GM11168 (cell line): ENCODE measurements at regions not wholly inside any gene's neighbourhood (a gene's known extent, or its start where the extent isn't known, plus 50 kb on each side); places are given as distances from the start of the nearest gene placed in this dataset.

ENCODE experiments used
- in situ Hi-C: fragments of 300-500 bp; cut with MboI; formaldehyde crosslinking; loops from one replicate; pipeline ENCODE4 v1.12.0; 2022; ENCODE audit warnings: low sequenced_read_pairs; ENCODE audit not compliant: unreplicated experiment

DNA sequence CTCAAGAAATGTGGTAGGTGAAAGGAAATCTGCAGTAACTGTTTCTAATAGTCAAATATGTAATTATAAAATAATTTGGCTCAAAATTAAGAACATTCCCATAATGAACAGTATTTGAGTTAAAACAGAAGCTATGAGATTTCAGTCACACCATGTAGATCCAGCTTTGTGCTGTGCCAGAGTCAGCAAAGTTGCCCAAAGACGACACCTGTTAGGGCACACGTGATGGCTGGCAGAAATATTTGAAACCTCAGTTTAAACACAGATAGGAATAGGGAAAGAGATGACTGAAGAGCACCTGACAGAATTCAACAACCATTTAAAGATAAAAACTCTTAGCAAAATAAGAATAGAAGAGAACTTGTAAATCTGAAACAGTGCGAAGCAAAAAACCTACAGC, 129.3 kb downstream of the CD83 start:
- in situ Hi-C loops, result no loop called here

- in situ Hi-C loops, result no loop called here
Measured at GRCh38 chr6:14250573-14250972, 133.0 kb downstream of the CD83 start.

DNA sequence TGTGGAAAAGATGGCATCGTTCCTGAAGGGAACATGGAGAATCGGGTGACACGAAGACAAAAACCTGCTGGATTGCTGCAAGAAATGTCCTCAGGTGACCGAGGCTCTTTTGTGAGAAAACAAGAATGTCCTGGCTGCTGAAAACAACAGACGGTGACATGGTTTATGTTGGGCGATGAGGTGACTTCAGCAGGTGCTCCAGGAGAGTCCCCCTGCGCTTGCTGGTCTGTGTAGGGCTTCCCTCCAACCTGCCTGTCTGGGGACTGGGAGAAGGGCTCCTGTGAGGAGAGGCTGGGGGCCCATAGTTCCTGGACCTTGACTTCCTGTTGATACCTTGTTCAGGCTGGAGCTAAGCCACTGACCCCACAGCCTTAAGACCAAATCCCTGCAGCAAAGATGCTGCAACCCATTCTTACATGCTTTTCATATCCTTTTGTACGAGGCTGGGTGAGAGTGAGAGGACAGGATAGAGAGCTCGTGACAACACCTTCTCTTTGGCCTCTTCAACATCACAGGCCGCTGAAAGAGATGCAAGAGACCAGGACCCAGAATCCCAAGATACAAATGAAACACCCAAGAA, 134.8 kb downstream of the CD83 start:
- in situ Hi-C loops, result no loop called here

DNA sequence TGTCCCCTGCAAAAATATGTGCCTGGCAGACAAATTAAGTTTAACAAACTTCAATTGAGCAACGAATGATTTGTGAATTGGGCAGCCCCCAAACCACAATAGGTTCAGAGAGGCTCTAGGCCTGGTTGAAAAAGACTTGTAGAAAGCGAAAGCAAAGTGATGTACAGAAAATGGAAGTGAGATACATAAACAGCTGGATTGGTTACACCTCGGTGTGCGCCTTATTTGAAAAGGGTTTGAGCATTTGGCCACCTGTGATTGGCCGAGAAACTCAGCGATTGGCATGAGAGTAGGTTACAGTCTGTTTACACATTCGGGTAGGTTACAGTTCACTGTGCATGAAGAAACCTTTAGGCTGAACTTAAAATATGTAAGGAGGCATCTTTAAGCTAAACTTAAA, 136.9 kb downstream of the CD83 start:
- in situ Hi-C loops, result no loop called here

GRCh38 chr6:14255916-14256315, 138.3 kb downstream of the CD83 start:
- in situ Hi-C loops, result no loop called here

GRCh38 chr6:14258117-14258516, 140.5 kb downstream of the CD83 start:
- in situ Hi-C loops, result no loop called here

DNA sequence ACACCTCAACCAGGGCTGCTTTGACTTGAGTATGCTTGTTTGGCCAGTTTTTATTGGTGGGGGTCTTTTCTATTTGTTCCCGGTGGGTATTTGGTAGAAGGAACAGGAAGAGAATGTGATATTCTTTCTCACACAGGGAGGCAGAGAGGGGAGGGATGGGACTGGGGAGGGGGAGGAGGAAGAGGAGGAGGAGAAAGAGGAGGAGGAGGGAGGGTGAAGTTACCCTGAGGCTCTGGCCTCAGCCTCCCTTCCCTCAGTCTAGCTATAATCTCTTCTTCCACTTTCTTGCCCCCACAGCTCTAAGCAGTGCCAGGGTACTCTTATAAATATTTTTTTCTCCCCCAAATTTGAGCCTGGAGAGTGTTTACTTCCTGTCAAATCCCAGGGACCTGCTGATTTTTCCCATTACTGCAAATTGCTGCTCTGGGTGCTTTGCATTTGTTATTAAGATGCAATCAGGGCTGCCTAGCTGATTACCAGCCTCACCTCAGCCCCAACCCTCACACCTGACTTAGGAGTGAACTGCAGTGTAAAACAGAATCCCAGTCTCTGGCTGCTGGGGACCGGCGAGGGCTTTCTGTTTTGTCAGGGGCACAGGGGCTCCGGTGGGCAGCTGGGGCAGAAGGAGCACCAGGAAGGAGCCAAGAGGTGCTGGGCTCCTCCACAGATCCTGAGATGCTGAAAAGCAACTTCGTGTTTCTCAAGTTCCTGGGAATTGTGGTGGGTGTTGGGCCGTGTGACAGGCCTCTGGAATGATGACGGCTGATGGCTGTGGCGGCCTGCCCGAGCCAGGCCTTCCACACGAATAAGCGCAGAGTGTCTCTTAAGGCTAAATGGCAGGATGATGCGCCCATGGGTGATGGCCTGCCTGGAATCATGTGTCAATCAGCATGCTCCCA, 141.4 kb downstream of the CD83 start:
- in situ Hi-C loops, result no loop called here

DNA sequence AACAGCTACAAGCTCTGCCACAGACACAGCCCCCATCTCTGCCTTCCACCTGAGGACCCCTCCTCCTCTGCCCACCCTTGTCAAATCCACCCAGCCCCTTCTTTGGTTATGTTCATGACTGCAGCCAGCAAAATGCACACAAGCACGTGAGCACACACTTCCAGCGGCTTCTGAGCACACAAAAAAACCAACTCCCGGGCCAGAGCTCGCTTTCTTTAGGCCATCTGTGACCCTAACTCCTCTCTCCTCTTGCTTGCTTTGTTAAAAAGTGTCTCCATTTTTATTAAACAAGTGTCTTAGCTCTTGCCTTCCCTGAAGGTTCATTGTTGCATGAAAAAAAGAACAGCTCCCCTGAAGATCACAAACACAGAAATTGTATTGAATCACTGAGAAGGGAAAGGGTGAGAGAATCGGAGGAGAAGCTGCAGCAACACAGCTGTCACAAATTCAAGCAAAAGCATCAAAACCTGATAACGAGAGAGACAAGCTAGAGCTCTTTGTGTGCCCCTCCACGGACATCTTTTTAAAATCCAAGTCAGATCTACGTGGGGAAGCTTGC, 142.1 kb downstream of the CD83 start:
- in situ Hi-C loops, result no loop called here

DNA sequence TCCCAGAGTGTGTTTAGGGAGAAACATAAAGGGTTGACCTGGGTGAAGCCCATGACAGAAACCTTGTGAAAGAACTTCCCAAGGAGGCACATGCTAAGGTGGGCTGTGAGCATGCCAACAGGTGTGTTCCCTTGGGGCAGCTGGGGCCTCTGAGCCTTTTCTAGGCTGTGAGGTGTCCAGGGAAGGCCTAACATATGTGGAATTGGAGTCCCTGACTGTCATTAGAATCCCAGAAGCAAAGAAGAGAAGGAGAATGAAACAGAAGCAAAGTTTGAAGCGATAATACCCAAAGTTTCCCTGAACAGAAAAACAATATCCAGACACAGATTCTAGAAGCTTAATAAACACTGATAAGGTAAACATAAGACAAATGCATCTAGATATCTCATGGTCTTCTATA, 143.3 kb downstream of the CD83 start:
- in situ Hi-C loops, result no loop called here

- in situ Hi-C loops, result no loop called here
Measured at GRCh38 chr6:14263881-14264424, 146.4 kb downstream of the CD83 start.

GRCh38 chr6:14265049-14266021, 147.8 kb downstream of the CD83 start:
- in situ Hi-C loops, result no loop called here

- in situ Hi-C loops, result no loop called here
Measured at GRCh38 chr6:14266266-14266665, 148.7 kb downstream of the CD83 start.

- in situ Hi-C loops, result no loop called here
Measured at GRCh38 chr6:14267885-14268660, 150.5 kb downstream of the CD83 start.

DNA sequence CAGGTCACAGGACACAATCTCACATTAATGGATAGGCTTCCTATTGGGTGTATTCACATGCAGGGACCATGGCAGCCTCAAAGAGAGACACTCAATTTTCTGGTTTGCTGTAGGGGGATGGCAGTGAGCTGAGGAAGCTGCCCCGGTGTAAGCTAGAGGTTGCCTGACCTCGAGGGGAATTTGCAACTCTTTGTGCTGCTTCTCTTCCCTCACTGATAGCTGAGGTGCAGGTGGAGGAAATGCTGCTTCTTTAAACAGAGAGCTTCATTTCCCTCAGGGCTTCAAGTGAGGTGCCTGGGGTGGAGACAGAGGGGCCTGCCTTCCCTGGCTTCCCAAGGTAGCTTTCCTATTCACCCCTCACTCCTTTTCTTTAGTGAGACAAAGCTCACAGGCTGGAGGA, 151.9 kb downstream of the CD83 start:
- in situ Hi-C loops, result no loop called here

GRCh38 chr6:14270142-14270893, 152.7 kb downstream of the CD83 start:
- in situ Hi-C loops, result no loop called here

GRCh38 chr6:14270925-14271788, 153.6 kb downstream of the CD83 start:
- in situ Hi-C loops, result no loop called here

- in situ Hi-C loops, result no loop called here
Measured at GRCh38 chr6:14271789-14272736, 154.5 kb downstream of the CD83 start.
